ENCODE measurements at regions not wholly inside any gene's neighbourhood (a gene's known extent, or its start where the extent isn't known, plus 50 kb on each side); places are given as distances from the start of the nearest gene placed in this dataset.

DNA sequence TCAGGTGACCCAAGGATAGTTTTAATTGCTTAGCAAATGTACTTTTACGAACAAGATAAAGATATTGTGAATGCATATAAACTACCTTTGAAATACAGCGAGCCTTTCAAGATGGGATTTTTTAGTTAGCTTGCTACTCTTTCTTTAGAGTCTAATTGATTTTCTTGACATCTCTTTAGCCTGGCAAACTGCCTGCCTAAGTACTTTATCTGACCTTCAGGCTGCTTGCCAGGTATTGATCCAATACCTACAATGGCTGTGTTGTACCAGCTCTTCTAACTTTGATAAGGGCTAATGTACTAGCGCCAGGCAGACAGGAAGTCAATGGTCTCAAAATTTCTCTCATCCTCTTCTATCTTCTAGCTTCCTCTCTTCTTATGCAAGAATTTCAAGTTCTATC is 414.4 kb upstream of the ACVR2A start:
- TF ChIP-seq, protein P1, sequence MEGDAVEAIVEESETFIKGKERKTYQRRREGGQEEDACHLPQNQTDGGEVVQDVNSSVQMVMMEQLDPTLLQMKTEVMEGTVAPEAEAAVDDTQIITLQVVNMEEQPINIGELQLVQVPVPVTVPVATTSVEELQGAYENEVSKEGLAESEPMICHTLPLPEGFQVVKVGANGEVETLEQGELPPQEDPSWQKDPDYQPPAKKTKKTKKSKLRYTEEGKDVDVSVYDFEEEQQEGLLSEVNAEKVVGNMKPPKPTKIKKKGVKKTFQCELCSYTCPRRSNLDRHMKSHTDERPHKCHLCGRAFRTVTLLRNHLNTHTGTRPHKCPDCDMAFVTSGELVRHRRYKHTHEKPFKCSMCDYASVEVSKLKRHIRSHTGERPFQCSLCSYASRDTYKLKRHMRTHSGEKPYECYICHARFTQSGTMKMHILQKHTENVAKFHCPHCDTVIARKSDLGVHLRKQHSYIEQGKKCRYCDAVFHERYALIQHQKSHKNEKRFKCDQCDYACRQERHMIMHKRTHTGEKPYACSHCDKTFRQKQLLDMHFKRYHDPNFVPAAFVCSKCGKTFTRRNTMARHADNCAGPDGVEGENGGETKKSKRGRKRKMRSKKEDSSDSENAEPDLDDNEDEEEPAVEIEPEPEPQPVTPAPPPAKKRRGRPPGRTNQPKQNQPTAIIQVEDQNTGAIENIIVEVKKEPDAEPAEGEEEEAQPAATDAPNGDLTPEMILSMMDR (IDR thresholded peaks at IDR 0.05): no peak
- TF ChIP-seq POLR2A (IDR thresholded peaks at IDR 0.05): no peak

Measured in Peyer's patch (tissue), 4 donors.